PC-3 (cell line): ENCODE measurements at regions not wholly inside any gene's neighbourhood (a gene's known extent, or its start where the extent isn't known, plus 50 kb on each side); places are given as distances from the start of the nearest gene placed in this dataset.

Experiments
- CTCF ChIP-seq: fragments of 300-600 bp; sonication (generic); conservative IDR thresholded peaks from 2 replicates; pipeline ENCODE4 v1.5.1; 2017; ENCODE audit warnings: antibody characterized with exemption, low read depth, mild to moderate bottlenecking, low read length
- EZH2 ChIP-seq: fragments of 300-600 bp; sonication (generic); IDR thresholded peaks from one replicate; pipeline ENCODE4 v1.6.1; 2017; ENCODE audit warnings: antibody characterized with exemption, mild to moderate bottlenecking, low read length; ENCODE audit not compliant: unreplicated experiment
- EZH2phosphoT487 ChIP-seq: fragments of 300-600 bp; sonication (generic); IDR thresholded peaks from 2 replicates; pipeline ENCODE4 v1.6.1; 2018; ENCODE audit warnings: mild to moderate bottlenecking, antibody characterized with exemption, low read length, borderline replicate concordance

GRCh38 chr15:22257047-22258008, 177.0 kb downstream of the OR4M2 start:
- TF ChIP-seq CTCF (no peak), EZH2 (no peak), EZH2phosphoT487 (no peak)
